C4-2B (cell line): ENCODE measurements at regions not wholly inside any gene's neighbourhood (a gene's known extent, or its start where the extent isn't known, plus 50 kb on each side); places are given as distances from the start of the nearest gene placed in this dataset.

ENCODE experiments used
- ZFX ChIP-seq: fragments of 450-650 bp; IDR thresholded peaks from 2 replicates; pipeline ENCODE4 v1.6.1; 2017
- TF ChIP-seq, protein P1 (sequence below): fragments of 450-650 bp; conservative IDR thresholded peaks from 2 replicates; pipeline ENCODE4 v1.5.1; 2017; ENCODE audit warnings: mild to moderate bottlenecking

DNA sequence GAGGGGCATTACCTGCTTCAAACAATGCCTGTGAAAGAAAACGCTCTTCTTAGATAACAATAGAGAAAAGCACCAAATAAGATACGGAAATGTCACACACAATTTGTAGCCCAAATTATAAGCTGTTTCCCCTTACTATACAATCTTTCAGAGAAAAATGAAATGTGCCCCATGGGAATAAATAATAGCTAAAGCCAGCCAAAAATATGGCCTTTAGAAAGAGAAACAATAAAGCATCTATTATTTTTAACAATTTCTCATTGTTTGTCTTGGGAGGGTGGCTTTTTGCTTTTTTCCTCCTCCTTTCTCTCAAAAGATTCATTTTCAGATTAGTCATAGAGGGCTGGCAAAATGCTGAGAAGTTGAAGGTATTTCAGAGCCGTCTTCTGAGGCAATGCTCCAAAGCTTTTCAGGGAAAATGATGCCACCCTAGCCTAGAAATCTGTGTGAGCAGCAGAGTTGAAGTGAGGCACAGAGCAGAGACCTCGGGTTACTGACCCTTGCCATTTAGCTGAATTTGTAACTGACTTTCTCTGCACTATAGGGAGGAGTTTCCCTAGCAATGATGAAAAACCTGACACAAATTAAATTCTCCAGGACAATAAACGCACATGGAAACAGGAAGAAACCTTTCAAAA is 86.3 kb upstream of the PRICKLE2 start:
- TF ChIP-seq, protein P1, sequence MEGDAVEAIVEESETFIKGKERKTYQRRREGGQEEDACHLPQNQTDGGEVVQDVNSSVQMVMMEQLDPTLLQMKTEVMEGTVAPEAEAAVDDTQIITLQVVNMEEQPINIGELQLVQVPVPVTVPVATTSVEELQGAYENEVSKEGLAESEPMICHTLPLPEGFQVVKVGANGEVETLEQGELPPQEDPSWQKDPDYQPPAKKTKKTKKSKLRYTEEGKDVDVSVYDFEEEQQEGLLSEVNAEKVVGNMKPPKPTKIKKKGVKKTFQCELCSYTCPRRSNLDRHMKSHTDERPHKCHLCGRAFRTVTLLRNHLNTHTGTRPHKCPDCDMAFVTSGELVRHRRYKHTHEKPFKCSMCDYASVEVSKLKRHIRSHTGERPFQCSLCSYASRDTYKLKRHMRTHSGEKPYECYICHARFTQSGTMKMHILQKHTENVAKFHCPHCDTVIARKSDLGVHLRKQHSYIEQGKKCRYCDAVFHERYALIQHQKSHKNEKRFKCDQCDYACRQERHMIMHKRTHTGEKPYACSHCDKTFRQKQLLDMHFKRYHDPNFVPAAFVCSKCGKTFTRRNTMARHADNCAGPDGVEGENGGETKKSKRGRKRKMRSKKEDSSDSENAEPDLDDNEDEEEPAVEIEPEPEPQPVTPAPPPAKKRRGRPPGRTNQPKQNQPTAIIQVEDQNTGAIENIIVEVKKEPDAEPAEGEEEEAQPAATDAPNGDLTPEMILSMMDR, result no peak
- no peak for TF ChIP-seq ZFX
